ENCODE measurements at regions not wholly inside any gene's neighbourhood (a gene's known extent, or its start where the extent isn't known, plus 50 kb on each side); places are given as distances from the start of the nearest gene placed in this dataset.

- no peak for DNase-seq (ENCODE audit: low spot score)
Measured at GRCh38 chr14:58846682-58847465, 209.1 kb downstream of the DACT1 start.

- no peak for DNase-seq (ENCODE audit: low spot score)
Measured at GRCh38 chr14:58848365-58848764, 210.6 kb downstream of the DACT1 start.

DNA sequence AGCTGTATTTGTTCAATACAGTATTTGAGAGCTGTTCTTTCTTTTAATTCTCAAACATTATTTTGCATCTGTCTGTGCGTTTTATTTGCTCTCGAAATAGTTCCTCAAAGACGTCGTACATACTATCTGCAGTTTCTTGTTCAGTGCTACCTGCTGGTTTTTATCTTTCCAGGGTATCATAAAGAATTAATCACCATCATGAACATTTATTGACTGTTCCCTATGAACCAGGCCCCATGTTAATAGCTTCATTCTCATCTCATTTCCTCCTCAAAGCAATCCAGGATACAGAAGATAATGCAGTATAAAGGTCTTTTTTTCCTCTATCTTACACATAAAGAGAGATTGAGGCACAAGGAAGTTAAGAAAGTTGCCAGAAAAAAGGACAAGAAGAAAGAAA lies 211.8 kb downstream of the DACT1 start:
- DNase-seq (ENCODE audit: low spot score), result no peak

DNA sequence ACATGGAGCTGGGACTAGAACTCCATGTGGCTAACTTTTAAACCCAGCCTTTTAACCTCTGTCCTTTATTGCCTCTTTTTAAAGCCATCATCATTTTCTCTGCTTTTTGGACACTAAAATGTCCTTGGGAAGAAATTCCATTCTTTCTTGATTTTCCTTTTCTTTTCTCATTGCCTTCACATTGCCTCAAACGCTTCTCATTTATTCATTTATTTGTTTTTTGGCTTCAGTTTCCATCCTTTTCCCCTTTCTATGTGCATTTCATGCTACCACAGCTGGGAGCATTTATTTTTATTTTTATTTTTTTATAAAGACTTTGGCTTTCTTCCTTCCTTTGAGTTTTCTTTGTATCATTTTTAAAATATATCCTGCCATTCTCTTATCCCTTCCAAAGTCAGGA lies 212.2 kb downstream of the DACT1 start:
- DNase-seq (ENCODE audit: low spot score), result no peak

DNA sequence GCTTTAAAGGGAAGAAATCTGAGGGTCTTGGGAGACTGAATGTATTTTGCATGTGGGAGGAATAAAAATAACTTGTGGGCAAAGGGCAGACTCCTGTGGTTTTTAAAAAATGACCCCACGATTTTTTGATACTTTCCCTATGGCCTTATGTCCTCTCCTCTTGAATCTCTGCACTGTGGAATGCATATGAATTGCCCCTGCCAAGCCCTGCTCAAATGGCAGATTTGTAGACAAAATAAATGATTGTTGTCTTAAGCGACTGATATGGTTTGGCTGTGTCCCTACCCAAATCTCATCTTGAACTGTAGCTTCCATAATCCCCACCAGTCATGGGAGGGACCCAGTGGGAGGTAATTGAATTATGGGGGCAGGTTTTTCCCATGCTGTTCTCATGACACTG lies 223.8 kb downstream of the DACT1 start:
- DNase-seq (ENCODE audit: low spot score), result no peak

DNA sequence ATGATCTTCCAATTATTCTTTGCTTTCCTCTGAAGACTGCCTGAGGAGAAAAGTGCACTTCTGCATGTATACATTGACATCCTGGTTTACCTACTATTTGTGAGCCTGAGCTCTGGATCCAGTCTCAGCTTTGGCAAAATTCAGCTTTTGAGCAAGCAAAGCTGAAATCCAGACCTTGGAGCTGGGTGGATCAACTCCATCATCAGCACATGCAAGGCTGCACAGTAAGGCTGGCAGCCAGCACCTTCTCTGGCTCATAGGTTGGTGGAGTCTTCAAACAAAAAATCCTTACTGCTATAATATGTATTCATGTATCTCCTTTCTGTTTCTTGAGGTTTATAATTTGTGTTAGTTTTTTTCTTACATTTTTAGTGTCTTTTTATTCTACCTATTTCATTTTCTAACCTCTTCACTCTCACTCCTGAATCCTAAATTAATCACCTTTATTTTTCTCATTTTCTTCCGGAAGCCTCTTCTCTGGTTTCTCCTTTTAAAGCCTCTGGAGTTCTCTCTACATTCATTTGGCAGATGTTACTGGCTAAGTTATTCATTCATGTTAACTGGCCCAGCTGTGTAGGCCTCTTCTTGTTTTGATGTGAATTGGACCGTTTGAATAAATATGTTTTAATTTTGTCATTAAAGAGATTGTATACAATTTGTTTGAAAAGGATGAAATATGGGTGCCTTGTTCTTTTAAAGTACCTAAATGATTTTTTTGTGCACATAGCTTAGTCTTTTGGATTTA lies 224.8 kb downstream of the DACT1 start:
- DNase-seq (ENCODE audit: low spot score), result no peak

GRCh38 chr14:58863661-58864345 lies 226.0 kb downstream of the DACT1 start:
- DNase-seq (ENCODE audit: low spot score), result no peak

- DNase-seq (ENCODE audit: low spot score), result peak; percentile 39
Measured at GRCh38 chr14:58864751-58865513, 227.2 kb downstream of the DACT1 start.

DNA sequence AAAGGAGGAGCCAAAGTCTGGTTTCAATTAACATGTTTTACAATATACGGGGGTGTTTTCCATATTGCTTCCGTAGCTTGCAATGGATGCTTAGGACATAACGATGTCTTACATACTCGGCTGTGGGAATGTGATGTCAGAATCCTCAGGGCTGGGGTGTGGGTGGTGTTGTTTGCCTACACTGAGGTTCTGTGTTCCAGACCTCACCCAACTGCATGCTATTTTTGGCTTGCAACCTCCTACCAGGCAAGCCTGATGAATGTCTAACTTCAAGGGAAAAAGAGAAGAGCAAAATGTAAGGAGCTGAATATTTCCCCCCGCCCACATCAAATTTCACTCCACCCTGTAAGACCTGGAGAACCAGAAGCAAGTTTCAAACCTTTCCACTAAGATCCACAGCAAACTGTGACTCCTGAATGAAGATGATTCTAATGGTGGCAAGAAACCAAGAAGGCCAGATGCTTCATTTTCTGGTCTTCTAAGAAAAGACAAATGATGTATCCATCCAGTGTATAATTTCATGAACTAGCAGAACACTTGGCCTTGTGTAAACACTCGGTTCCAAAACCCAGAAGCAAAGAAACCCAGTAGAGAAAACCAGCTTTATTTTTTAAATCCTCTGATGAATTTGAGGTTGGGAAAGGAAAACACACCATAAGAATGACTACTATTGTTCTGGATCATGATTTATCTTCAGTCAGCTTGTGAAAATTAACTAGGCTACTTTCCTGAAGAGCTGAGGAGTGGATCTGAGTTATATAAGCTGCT lies 227.9 kb downstream of the DACT1 start:
- no peak for DNase-seq (ENCODE audit: low spot score)

DNA sequence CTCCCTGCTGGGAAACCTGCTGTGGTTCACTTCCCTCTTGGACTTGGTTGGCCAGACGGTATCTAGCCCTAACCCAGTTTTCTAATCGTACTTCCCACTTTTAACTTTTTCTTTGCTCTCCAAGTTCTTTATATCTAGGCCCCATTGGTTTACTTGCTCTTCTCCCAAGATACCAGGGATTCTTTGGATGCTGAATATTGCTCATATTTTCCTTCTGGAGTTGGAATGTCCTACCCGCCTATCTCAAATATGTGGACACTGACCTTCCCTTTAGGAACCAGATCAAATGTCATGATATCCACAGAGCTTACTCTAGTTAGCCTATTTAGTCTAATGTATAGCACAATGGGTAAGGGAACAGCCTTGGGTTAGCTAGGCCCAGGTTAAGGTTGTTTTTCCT lies 228.6 kb downstream of the DACT1 start:
- DNase-seq (ENCODE audit: low spot score), result no peak

DNA sequence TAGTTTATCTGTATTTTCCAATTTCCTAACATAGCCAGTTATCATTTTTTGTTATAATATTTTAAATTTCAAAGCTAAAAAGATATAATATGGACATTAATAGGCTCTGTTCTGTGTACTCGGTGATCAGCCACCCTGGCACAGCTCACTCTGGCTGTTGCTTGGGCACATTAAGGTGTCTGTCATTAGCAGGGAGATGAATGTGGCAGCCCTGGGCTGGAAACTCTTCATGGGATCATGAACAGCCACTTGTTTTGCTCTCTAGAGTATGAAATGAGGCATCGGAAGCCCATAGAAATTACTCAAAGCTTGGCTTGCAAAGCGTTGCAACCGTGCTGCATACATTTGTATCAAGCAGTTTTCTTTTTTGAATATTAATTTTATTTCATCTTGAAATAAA lies 233.2 kb downstream of the DACT1 start:
- DNase-seq (ENCODE audit: low spot score), result no peak

DNA sequence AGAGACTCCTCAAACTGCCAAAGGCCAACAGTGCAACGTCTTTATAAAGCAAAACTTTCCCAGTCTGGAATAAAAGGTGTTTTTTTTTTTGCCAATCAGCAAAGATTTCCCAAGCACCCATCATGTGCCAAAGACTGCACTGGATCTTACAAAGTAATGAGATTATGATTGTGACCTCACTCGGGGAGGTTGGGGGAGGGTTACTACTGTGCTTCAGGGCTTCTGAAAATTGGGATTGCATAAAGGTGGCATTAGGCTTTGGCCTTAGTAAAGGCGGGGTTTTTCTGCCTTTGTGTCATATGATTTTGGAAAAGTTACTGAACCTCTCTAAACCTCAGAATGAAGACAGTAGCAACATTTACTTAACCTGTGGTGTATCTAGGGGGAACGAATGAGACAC lies 233.8 kb downstream of the DACT1 start:
- DNase-seq (ENCODE audit: low spot score), result no peak

- DNase-seq (ENCODE audit: low spot score), result no peak
Measured at GRCh38 chr14:58872061-58872460, 234.3 kb downstream of the DACT1 start.

GRCh38 chr14:58873228-58873953 lies 235.6 kb downstream of the DACT1 start:
- DNase-seq (ENCODE audit: low spot score), result no peak

DNA sequence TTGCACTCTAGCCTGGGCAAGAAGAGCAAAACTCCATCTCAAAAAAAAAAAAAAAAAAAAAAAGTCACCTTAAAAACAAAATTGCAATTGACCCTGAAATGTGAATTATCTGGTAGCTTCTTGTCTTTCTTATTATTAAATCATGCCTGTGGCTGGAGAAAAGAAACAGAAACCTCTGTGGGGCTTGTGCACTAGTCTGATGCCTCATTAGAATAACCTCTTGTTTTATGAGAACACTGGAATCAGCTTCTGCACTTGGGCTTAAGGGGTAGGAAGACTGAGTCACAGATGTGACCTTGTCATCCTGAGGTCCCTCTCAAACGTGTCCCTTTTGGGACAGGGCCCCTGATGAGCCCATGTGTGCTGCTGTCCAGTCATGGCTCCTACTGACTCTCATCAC lies 237.9 kb downstream of the DACT1 start:
- no peak for DNase-seq (ENCODE audit: low spot score)

- no peak for DNase-seq (ENCODE audit: low spot score)
Measured at GRCh38 chr14:58876608-58877007, 238.8 kb downstream of the DACT1 start.

DNA sequence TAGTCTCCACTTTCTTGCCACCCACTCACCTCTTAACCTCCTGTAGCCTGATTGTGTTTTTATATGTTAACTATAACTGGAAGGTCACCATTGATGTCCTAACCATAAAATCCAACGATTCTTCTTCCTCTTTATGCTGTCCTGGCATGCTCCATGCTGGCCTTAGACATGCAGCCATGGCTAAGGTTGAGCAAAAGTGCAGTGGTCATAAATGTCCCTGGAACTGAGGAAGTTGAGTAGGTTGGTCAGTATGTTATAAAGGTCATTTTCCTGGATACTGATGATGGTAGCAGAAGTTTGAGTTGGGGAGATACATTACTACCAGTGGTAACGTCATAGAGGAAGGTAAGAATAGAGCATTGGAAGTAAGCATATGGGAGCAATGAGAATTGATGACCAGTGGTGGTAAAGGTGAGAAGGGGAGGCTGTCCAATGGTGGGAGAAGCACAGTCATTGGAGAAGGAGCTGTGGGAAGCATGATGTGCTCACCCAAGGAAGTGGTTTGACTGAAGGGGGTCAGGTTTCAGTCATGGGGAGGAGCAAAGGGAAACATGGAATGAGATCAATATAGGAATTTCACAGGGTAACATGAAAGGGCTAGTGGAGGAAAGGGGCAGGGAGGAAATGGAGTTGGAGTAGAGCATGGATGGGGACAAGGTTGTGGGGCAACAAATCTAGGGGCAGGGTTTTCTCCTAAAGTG lies 240.8 kb downstream of the DACT1 start:
- no peak for DNase-seq (ENCODE audit: low spot score)

GRCh38 chr14:58881433-58881832 lies 243.7 kb downstream of the DACT1 start:
- no peak for DNase-seq (ENCODE audit: low spot score)

DNA sequence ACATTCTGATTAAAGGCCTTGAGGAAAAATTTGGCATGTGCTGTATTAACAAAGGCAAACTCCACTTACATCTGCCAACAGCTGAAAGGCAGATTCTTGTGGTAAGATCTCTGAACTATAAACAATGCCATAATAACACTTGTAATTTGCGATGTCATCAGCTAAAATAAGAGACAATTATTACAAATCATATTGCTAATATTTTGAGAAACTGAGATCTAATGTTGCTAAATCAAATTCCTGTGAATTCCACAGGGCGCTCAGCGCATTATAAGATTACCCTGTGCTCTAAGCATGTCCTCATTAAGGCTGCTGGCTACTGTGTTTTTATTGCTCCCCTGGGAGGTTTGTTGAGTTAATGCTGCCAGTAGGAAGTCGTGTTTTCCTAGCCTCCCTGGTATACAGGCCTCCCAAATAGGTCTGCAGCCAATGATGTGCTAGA lies 244.8 kb downstream of the DACT1 start:
- no peak for DNase-seq (ENCODE audit: low spot score)

- no peak for DNase-seq (ENCODE audit: low spot score)
Measured at GRCh38 chr14:58884442-58884841, 246.7 kb downstream of the DACT1 start.
